ENCODE measurements at regions not wholly inside any gene's neighbourhood (a gene's known extent, or its start where the extent isn't known, plus 50 kb on each side); places are given as distances from the start of the nearest gene placed in this dataset.
"Not testable (repeated sequence)": the region's sequence is repeated elsewhere in the genome, so short reads cannot be mapped to it uniquely, and the experiment has no call there.

- DNase-seq (ENCODE audit: low read depth in 2 of 2), result no peak
Measured at GRCh38 chr13:108003626-108004025, 211.7 kb downstream of the LIG4 start.

GRCh38 chr13:108000998-108001397, 214.3 kb downstream of the LIG4 start:
- no peak for DNase-seq (ENCODE audit: low read depth in 2 of 2)

GRCh38 chr13:107999751-108000150, 215.6 kb downstream of the LIG4 start:
- DNase-seq (ENCODE audit: low read depth in 2 of 2), result no peak

- no peak for DNase-seq (ENCODE audit: low read depth in 2 of 2)
Measured at GRCh38 chr13:107994137-107994536, 221.2 kb downstream of the LIG4 start.

- no peak for DNase-seq (ENCODE audit: low read depth in 2 of 2)
Measured at GRCh38 chr13:107993239-107993949, 221.9 kb downstream of the LIG4 start.

GRCh38 chr13:107992542-107992941, 222.8 kb downstream of the LIG4 start:
- DNase-seq (ENCODE audit: low read depth in 2 of 2), result no peak

GRCh38 chr13:107977071-107977574, 238.2 kb downstream of the LIG4 start:
- no peak for DNase-seq (ENCODE audit: low read depth in 2 of 2)

GRCh38 chr13:107976628-107977027, 238.7 kb downstream of the LIG4 start:
- no peak for DNase-seq (ENCODE audit: low read depth in 2 of 2)

- no peak for DNase-seq (ENCODE audit: low read depth in 2 of 2)
Measured at GRCh38 chr13:107974409-107974808, 240.9 kb downstream of the LIG4 start.

- no peak for DNase-seq (ENCODE audit: low read depth in 2 of 2)
Measured at GRCh38 chr13:107969546-107969945, 245.8 kb downstream of the LIG4 start.

GRCh38 chr13:107968470-107968869, 246.9 kb downstream of the LIG4 start:
- DNase-seq (ENCODE audit: low read depth in 2 of 2), result no peak

GRCh38 chr13:107964395-107964794, 250.9 kb downstream of the LIG4 start:
- DNase-seq (ENCODE audit: low read depth in 2 of 2), result no peak

- no peak for DNase-seq (ENCODE audit: low read depth in 2 of 2)
Measured at GRCh38 chr13:107961849-107962608, 253.3 kb downstream of the LIG4 start.

GRCh38 chr13:107960301-107960700, 255.0 kb downstream of the LIG4 start:
- no peak for DNase-seq (ENCODE audit: low read depth in 2 of 2)

GRCh38 chr13:107956889-107957288, 258.4 kb downstream of the LIG4 start:
- DNase-seq (ENCODE audit: low read depth in 2 of 2), result no peak

- DNase-seq (ENCODE audit: low read depth in 2 of 2), result no peak
Measured at GRCh38 chr13:107942030-107942617, 273.2 kb downstream of the LIG4 start.

GRCh38 chr13:107941345-107942029, 273.8 kb downstream of the LIG4 start:
- no peak for DNase-seq (ENCODE audit: low read depth in 2 of 2)

GRCh38 chr13:107937848-107938247, 277.5 kb downstream of the LIG4 start:
- no peak for DNase-seq (ENCODE audit: low read depth in 2 of 2)

GRCh38 chr13:107931056-107931455, 284.3 kb downstream of the LIG4 start:
- no peak for DNase-seq (ENCODE audit: low read depth in 2 of 2)

GRCh38 chr13:107928762-107929161, 286.6 kb downstream of the LIG4 start:
- DNase-seq (ENCODE audit: low read depth in 2 of 2), result no peak

GRCh38 chr13:107927557-107927956, 287.8 kb downstream of the LIG4 start:
- DNase-seq (ENCODE audit: low read depth in 2 of 2), result no peak

GRCh38 chr13:107926515-107926914, 288.8 kb downstream of the LIG4 start:
- DNase-seq (ENCODE audit: low read depth in 2 of 2), result not testable (repeated sequence)
